ENCODE measurements at regions not wholly inside any gene's neighbourhood (a gene's known extent, or its start where the extent isn't known, plus 50 kb on each side); places are given as distances from the start of the nearest gene placed in this dataset.

GRCh38 chr7:52091101-52091500 is 774.5 kb upstream of the COBL start:
- TF ChIP-seq, protein P1, sequence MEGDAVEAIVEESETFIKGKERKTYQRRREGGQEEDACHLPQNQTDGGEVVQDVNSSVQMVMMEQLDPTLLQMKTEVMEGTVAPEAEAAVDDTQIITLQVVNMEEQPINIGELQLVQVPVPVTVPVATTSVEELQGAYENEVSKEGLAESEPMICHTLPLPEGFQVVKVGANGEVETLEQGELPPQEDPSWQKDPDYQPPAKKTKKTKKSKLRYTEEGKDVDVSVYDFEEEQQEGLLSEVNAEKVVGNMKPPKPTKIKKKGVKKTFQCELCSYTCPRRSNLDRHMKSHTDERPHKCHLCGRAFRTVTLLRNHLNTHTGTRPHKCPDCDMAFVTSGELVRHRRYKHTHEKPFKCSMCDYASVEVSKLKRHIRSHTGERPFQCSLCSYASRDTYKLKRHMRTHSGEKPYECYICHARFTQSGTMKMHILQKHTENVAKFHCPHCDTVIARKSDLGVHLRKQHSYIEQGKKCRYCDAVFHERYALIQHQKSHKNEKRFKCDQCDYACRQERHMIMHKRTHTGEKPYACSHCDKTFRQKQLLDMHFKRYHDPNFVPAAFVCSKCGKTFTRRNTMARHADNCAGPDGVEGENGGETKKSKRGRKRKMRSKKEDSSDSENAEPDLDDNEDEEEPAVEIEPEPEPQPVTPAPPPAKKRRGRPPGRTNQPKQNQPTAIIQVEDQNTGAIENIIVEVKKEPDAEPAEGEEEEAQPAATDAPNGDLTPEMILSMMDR (IDR thresholded peaks at IDR 0.05; ENCODE audit: low read depth, low read length), result no peak
- H3K27ac ChIP-seq, result no peak overlapping the region
- H3K9me3 ChIP-seq (ENCODE audit: severe bottlenecking), result no peaks in the 10 kb centered on the region
- no peak overlapping the region for H3K4me3 ChIP-seq (ENCODE audit: low read depth, low read length)
- H3K27me3 ChIP-seq (ENCODE audit: insufficient read depth, low read depth, severe bottlenecking), result no peaks in the 10 kb centered on the region
- no peak for DNase-seq
- H3K36me3 ChIP-seq, result no peaks in the 10 kb centered on the region

DNA sequence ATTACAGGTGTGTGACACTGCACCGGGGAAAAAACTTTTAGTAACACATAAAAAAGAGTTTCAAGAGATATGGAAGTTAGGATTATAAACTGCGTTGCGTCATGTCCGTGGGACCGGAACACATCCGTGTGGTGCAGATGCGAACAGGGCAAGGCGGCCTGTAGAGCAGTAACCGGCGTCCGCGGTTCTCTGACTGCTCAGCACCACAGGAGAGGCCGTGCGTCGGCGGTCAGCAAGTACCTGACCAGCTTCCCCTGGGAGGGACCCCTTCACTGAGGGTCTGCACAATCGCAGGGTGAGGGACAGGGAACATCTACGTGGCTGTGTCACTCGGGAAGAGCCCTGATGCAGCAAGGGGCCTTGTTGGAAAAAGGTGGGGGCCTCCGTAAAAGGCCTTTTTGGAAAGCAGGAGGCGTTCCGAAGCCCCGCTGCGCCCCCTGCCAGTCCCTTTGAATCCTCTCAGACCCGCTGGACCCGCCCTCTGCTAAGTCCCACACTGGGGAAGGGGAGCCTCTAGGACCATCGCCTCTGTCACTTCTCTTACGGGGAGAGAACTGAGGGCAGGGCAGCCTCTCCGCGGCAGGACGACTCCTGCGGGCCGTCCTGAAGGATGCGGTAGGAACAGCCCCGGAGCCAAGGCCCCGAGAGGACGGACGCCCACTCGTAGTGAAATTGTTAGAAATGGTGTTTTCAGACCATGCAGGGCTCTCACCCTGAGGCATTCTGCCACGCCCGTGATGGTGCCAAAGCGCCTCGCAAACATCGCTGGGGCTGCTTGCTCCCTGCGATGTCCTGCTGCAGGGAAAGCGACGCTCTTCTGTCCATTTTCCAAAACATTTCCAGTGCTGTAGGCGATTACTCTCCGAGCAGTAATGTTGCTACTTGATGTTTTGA is 771.6 kb upstream of the COBL start:
- DNase-seq, result no peak
- TF ChIP-seq, protein P1 (IDR thresholded peaks at IDR 0.05; ENCODE audit: low read depth, low read length), result no peak
- Histone ChIP-seq H3K36me3 (no peaks in the 10 kb centered on the region), H3K27me3 (ENCODE audit: insufficient read depth, low read depth, severe bottlenecking) (no peaks in the 10 kb centered on the region), H3K4me3 (ENCODE audit: low read depth, low read length) (no peak overlapping the region), H3K9me3 (ENCODE audit: severe bottlenecking) (no peaks in the 10 kb centered on the region), H3K27ac (no peak overlapping the region)

DNA sequence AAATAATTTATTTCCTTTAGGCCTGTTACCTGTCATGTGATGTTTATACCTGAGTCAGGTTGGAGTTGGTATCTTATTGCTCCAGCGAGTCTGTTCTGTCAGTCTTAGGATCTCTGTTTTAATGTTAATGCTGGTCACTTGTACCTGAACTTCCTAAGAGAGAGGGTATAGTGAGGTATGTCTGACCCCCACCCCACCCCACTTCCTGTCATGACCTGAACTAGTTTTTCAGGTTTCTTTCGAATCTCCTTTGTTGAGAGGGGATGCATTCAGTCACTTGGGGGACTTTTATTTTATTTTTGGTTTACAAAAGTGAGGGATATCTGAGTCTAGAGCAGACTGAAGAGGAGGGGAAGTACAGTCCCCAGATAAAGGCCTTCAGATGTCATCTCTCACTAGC is 769.0 kb upstream of the COBL start:
- no peaks in the 10 kb centered on the region for H3K36me3 ChIP-seq
- no peak for DNase-seq
- H3K9me3 ChIP-seq (ENCODE audit: severe bottlenecking), result no peaks in the 10 kb centered on the region
- TF ChIP-seq, protein P1 (IDR thresholded peaks at IDR 0.05; ENCODE audit: low read depth, low read length), result no peak
- H3K27me3 ChIP-seq (ENCODE audit: insufficient read depth, low read depth, severe bottlenecking), result no peaks in the 10 kb centered on the region
- H3K4me3 ChIP-seq (ENCODE audit: low read depth, low read length), result no peak overlapping the region
- H3K27ac ChIP-seq, result no peak overlapping the region

- no peak for DNase-seq
- Histone ChIP-seq H3K27me3 (ENCODE audit: insufficient read depth, low read depth, severe bottlenecking) (no peaks in the 10 kb centered on the region), H3K4me3 (ENCODE audit: low read depth, low read length) (no peak overlapping the region), H3K27ac (no peak overlapping the region), H3K9me3 (ENCODE audit: severe bottlenecking) (no peaks in the 10 kb centered on the region), H3K36me3 (no peaks in the 10 kb centered on the region)
- TF ChIP-seq, protein P1 (IDR thresholded peaks at IDR 0.05; ENCODE audit: low read depth, low read length), result no peak
Observed at GRCh38 chr7:52080493-52080892, 763.9 kb upstream of the COBL start.

DNA sequence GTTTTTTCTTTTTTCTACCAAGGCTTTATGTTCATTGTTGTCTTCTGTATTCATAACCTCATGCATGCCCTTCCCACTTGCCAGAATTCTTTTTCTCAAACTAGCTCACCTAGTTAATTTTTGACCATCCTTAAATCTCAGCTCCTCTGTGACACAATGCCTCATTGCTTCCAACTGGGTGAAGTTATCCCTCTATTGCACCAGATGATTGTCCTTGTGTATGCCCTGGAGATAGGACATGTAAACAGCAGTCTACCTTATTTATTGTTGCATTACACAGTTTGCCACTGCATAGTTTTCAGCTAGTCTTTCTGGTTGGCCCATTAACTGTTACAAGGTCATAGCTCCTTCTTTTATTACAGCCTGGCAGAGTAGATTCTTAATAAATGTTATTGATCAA is 763.1 kb upstream of the COBL start:
- TF ChIP-seq, protein P1 (IDR thresholded peaks at IDR 0.05; ENCODE audit: low read depth, low read length), result no peak
- Histone ChIP-seq H3K27ac (no peak overlapping the region), H3K36me3 (no peaks in the 10 kb centered on the region), H3K27me3 (ENCODE audit: insufficient read depth, low read depth, severe bottlenecking) (no peaks in the 10 kb centered on the region), H3K9me3 (ENCODE audit: severe bottlenecking) (no peaks in the 10 kb centered on the region), H3K4me3 (ENCODE audit: low read depth, low read length) (no peak overlapping the region)
- DNase-seq, result no peak

DNA sequence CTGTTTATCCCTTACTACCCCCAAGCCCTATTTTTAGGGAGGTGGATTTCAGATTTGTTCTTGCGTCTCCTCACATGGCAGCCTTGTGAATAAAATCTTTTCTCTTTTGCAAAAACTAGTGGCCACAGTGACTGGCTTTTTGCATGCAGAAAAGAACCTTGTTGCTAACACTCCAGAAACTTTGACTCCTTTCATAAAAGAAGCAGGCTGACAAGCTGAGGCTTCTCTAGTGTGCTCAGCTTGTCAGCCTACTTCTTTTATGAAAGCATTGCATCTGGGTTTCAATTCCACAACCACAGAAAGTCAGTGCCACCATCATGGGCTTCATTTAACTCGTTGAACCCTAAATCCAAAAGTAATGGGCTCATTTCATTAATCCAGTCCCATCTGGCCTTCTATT is 761.0 kb upstream of the COBL start:
- no peak overlapping the region for H3K4me3 ChIP-seq (ENCODE audit: low read depth, low read length)
- H3K27me3 ChIP-seq (ENCODE audit: insufficient read depth, low read depth, severe bottlenecking), result no peaks in the 10 kb centered on the region
- no peaks in the 10 kb centered on the region for H3K36me3 ChIP-seq
- no peak overlapping the region for H3K27ac ChIP-seq
- H3K9me3 ChIP-seq (ENCODE audit: severe bottlenecking), result no peaks in the 10 kb centered on the region
- no peak for DNase-seq
- TF ChIP-seq, protein P1 (IDR thresholded peaks at IDR 0.05; ENCODE audit: low read depth, low read length), result no peak

Data from WERI-Rb-1 (cell line).